HEK293 (cell line): ENCODE measurements at regions not wholly inside any gene's neighbourhood (a gene's known extent, or its start where the extent isn't known, plus 50 kb on each side); places are given as distances from the start of the nearest gene placed in this dataset.

ENCODE experiments used
- KLF16 ChIP-seq: fragments of 450-650 bp; formaldehyde crosslinking; IDR thresholded peaks from 2 replicates; pipeline ENCODE4 v1.5.1; 2017; ENCODE audit warnings: missing biosample characterization, missing genetic modification characterization
- ZNF555 ChIP-seq: fragments of 450-650 bp; formaldehyde crosslinking; conservative IDR thresholded peaks from 2 replicates; pipeline ENCODE4 v1.5.1; 2017; ENCODE audit warnings: missing biosample characterization, mild to moderate bottlenecking, missing genetic modification characterization, inconsistent platforms
- TF ChIP-seq, protein P1 (sequence below): fragments of 450-650 bp; formaldehyde crosslinking; IDR thresholded peaks from 2 replicates; pipeline ENCODE4 v1.5.1; 2016; ENCODE audit warnings: missing biosample characterization, missing genetic modification characterization

DNA sequence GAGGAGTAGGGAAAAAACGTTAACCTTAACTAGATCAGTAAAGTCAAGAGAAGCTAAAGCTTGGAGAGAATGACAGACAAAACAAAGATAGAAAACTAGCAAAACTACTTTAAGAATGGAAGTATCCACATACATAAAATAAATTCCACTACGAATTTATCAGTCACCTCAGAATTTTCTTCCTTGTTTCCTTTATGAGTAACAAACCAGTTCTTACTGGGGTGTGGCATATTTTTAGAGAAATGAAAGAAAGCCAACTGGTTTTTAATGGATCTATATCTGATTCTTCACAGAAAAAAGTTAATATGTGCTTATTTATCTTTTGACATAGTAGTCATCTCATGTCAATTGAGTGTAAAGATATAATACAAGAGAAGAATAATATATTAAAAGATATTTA is 2033.7 kb upstream of the CELF4 start:
- no peak for TF ChIP-seq ZNF555 (tag by site-specific recombination)
- TF ChIP-seq, protein P1, sequence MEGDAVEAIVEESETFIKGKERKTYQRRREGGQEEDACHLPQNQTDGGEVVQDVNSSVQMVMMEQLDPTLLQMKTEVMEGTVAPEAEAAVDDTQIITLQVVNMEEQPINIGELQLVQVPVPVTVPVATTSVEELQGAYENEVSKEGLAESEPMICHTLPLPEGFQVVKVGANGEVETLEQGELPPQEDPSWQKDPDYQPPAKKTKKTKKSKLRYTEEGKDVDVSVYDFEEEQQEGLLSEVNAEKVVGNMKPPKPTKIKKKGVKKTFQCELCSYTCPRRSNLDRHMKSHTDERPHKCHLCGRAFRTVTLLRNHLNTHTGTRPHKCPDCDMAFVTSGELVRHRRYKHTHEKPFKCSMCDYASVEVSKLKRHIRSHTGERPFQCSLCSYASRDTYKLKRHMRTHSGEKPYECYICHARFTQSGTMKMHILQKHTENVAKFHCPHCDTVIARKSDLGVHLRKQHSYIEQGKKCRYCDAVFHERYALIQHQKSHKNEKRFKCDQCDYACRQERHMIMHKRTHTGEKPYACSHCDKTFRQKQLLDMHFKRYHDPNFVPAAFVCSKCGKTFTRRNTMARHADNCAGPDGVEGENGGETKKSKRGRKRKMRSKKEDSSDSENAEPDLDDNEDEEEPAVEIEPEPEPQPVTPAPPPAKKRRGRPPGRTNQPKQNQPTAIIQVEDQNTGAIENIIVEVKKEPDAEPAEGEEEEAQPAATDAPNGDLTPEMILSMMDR (tag by site-specific recombination): no peak
- TF ChIP-seq KLF16 (tag by site-specific recombination): no peak
